ENCODE measurements at regions not wholly inside any gene's neighbourhood (a gene's known extent, or its start where the extent isn't known, plus 50 kb on each side); places are given as distances from the start of the nearest gene placed in this dataset.

DNA sequence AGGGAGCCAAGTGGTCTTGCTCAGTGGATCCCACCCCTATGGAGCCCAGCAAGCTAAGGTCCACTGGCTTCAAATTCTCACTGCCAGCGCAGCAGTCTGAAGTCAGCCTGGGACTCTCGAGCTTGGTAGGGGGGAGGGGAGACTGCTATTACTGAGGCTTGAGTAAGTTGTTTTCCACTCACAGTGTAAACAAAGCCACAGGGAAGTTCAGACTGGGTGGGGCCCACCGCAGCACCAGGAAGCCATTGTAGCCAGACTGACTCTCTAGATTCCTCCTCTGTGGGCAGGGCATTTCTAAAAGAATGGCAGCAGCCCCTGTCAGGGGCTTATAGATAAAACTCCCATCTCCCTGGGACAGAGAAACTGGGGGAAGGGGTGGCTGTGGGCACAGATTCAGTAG, 721.0 kb upstream of the NDST4 start:
- H3K4me3 ChIP-seq (ENCODE audit: insufficient read depth in 1 of 2, low read depth in 1 of 2, low read length in 2 of 2): no peak overlapping the region
- H3K4me2 ChIP-seq (ENCODE audit: low read length, poor library complexity, severe bottlenecking): no peak overlapping the region
- H2AK5ac ChIP-seq (ENCODE audit: low read length, severe bottlenecking): no peak overlapping the region
- no peak overlapping the region for H3K18ac ChIP-seq (ENCODE audit: low read depth in 1 of 2, low read length in 2 of 2)
- H3K4ac ChIP-seq (ENCODE audit: low read depth in 1 of 2, low read length in 2 of 2): no peak overlapping the region
- H2BK5ac ChIP-seq (ENCODE audit: low read depth, low read length, poor library complexity, severe bottlenecking): no peak overlapping the region
- no peak overlapping the region for H4K8ac ChIP-seq (ENCODE audit: low read length)
- no peak overlapping the region for H4K91ac ChIP-seq (ENCODE audit: low read length)
- H3K27me3 ChIP-seq (ENCODE audit: control insufficient read depth in 1 of 2, insufficient read depth in 1 of 2, low read length in 2 of 2): no peaks in the 10 kb centered on the region
- H3K4me1 ChIP-seq (ENCODE audit: control insufficient read depth, insufficient read depth, low read depth, low read length): no peaks in the 10 kb centered on the region
- H2BK12ac ChIP-seq (ENCODE audit: low read length in 2 of 2): no peak overlapping the region
- 79% methylated on average over 2 of the region's 3 CpGs for WGBS
- no peak for DNase-seq
- no peak overlapping the region for H3K27ac ChIP-seq (ENCODE audit: low read length, poor library complexity, severe bottlenecking)
- H3K23ac ChIP-seq (ENCODE audit: low read length in 2 of 2): no peak overlapping the region
- no peak overlapping the region for H2BK120ac ChIP-seq (ENCODE audit: low read depth, low read length)
- no peak overlapping the region for H3K9ac ChIP-seq (ENCODE audit: low read length)
- H3K36me3 ChIP-seq (ENCODE audit: control insufficient read depth in 1 of 2, insufficient read depth in 2 of 2, low read depth in 1 of 2, low read length in 2 of 2): no peaks in the 10 kb centered on the region
- no peak overlapping the region for H2AFZ ChIP-seq (ENCODE audit: low read depth, low read length)
- no peak overlapping the region for H2BK15ac ChIP-seq (ENCODE audit: low read depth, poor library complexity, severe bottlenecking)
- H3K79me1 ChIP-seq (replicated peaks; ENCODE audit: low read length, poor library complexity, severe bottlenecking): no peaks in the 10 kb centered on the region
- peaks cover 4% of the 10 kb centered on the region for H3K9me3 ChIP-seq (ENCODE audit: control insufficient read depth, low read length)
- H3K14ac ChIP-seq (ENCODE audit: low read length in 2 of 2): no peak overlapping the region

DNA sequence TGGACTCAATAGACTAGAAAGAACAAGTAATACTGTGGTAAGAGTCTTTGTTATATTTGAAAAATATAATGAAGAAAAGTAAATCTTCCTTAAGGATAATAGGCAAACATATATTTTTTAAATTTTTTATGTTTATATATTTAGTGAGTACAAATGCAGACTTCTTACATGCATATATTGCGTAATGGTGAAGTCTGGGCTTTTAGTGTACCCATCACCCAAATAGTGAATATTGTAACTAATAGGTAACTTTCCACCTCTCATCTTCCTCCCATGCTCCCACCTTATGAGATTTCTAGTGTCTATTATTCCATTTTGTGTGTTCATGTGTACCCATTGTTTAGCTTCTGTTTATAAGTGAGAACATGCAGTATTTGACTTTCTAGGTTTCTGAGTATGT, 711.2 kb upstream of the NDST4 start:
- Histone ChIP-seq H3K4me2 (ENCODE audit: low read length, poor library complexity, severe bottlenecking) (no peak overlapping the region), H3K18ac (ENCODE audit: low read depth in 1 of 2, low read length in 2 of 2) (no peak overlapping the region), H2BK12ac (ENCODE audit: low read length in 2 of 2) (no peak overlapping the region), H2BK5ac (ENCODE audit: low read depth, low read length, poor library complexity, severe bottlenecking) (no peak overlapping the region), H3K23ac (ENCODE audit: low read length in 2 of 2) (no peak overlapping the region), H3K27ac (ENCODE audit: low read length, poor library complexity, severe bottlenecking) (no peak overlapping the region), H4K91ac (ENCODE audit: low read length) (no peak overlapping the region), H4K8ac (ENCODE audit: low read length) (no peak overlapping the region), H3K14ac (ENCODE audit: low read length in 2 of 2) (no peak overlapping the region), H3K79me1 (replicated peaks; ENCODE audit: low read length, poor library complexity, severe bottlenecking) (no peaks in the 10 kb centered on the region), H2BK120ac (ENCODE audit: low read depth, low read length) (no peak overlapping the region), H3K4me1 (ENCODE audit: control insufficient read depth, insufficient read depth, low read depth, low read length) (no peaks in the 10 kb centered on the region), H2BK15ac (ENCODE audit: low read depth, poor library complexity, severe bottlenecking) (no peak overlapping the region), H3K9ac (ENCODE audit: low read length) (no peak overlapping the region), H3K4ac (ENCODE audit: low read depth in 1 of 2, low read length in 2 of 2) (no peak overlapping the region), H3K9me3 (ENCODE audit: control insufficient read depth, low read length) (peaks cover 8% of the 10 kb centered on the region), H3K36me3 (ENCODE audit: control insufficient read depth in 1 of 2, insufficient read depth in 2 of 2, low read depth in 1 of 2, low read length in 2 of 2) (no peaks in the 10 kb centered on the region), H3K4me3 (ENCODE audit: insufficient read depth in 1 of 2, low read depth in 1 of 2, low read length in 2 of 2) (no peak overlapping the region), H3K27me3 (ENCODE audit: control insufficient read depth in 1 of 2, insufficient read depth in 1 of 2, low read length in 2 of 2) (no peaks in the 10 kb centered on the region), H2AK5ac (ENCODE audit: low read length, severe bottlenecking) (no peak overlapping the region), H2AFZ (ENCODE audit: low read depth, low read length) (no peak overlapping the region)
- WGBS: no CpG with 5 or more reads among the region's 1 CpG
- DNase-seq: no peak

DNA sequence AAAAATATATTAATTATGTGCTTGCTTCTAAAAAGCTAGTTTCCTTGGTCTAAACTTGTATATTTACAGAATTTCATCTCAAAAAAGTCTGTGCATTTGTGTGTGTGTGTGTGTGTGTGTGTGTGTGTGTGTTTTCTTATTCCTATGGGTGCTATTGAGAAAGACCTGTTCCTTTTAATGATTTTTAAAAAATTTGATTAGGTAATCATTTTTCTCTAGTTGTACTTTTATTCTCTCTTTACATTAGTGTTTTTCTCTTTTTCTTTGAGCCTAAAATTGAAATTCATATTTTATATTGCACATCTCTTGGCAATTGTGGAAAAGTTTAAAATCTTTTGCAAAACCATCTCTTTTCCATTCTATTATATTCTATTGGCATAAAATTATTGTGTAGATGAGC, 690.4 kb upstream of the NDST4 start:
- no peak overlapping the region for H2BK12ac ChIP-seq (ENCODE audit: low read length in 2 of 2)
- no peak overlapping the region for H3K9ac ChIP-seq (ENCODE audit: low read length)
- H3K27me3 ChIP-seq (ENCODE audit: control insufficient read depth in 1 of 2, insufficient read depth in 1 of 2, low read length in 2 of 2): no peaks in the 10 kb centered on the region
- H2AFZ ChIP-seq (ENCODE audit: low read depth, low read length): no peak overlapping the region
- H3K9me3 ChIP-seq (ENCODE audit: control insufficient read depth, low read length): peaks cover 13% of the 10 kb centered on the region
- H3K79me1 ChIP-seq (replicated peaks; ENCODE audit: low read length, poor library complexity, severe bottlenecking): no peaks in the 10 kb centered on the region
- H3K4ac ChIP-seq (ENCODE audit: low read depth in 1 of 2, low read length in 2 of 2): no peak overlapping the region
- no peak overlapping the region for H3K4me3 ChIP-seq (ENCODE audit: insufficient read depth in 1 of 2, low read depth in 1 of 2, low read length in 2 of 2)
- no peak overlapping the region for H3K23ac ChIP-seq (ENCODE audit: low read length in 2 of 2)
- H3K36me3 ChIP-seq (ENCODE audit: control insufficient read depth in 1 of 2, insufficient read depth in 2 of 2, low read depth in 1 of 2, low read length in 2 of 2): no peaks in the 10 kb centered on the region
- no peak overlapping the region for H3K4me2 ChIP-seq (ENCODE audit: low read length, poor library complexity, severe bottlenecking)
- DNase-seq: no peak
- no peak overlapping the region for H2AK5ac ChIP-seq (ENCODE audit: low read length, severe bottlenecking)
- no peak overlapping the region for H2BK5ac ChIP-seq (ENCODE audit: low read depth, low read length, poor library complexity, severe bottlenecking)
- no peak overlapping the region for H3K14ac ChIP-seq (ENCODE audit: low read length in 2 of 2)
- H2BK15ac ChIP-seq (ENCODE audit: low read depth, poor library complexity, severe bottlenecking): no peak overlapping the region
- no peaks in the 10 kb centered on the region for H3K4me1 ChIP-seq (ENCODE audit: control insufficient read depth, insufficient read depth, low read depth, low read length)
- no peak overlapping the region for H3K27ac ChIP-seq (ENCODE audit: low read length, poor library complexity, severe bottlenecking)
- no peak overlapping the region for H3K18ac ChIP-seq (ENCODE audit: low read depth in 1 of 2, low read length in 2 of 2)
- no peak overlapping the region for H4K8ac ChIP-seq (ENCODE audit: low read length)
- no peak overlapping the region for H4K91ac ChIP-seq (ENCODE audit: low read length)
- H2BK120ac ChIP-seq (ENCODE audit: low read depth, low read length): no peak overlapping the region

DNA sequence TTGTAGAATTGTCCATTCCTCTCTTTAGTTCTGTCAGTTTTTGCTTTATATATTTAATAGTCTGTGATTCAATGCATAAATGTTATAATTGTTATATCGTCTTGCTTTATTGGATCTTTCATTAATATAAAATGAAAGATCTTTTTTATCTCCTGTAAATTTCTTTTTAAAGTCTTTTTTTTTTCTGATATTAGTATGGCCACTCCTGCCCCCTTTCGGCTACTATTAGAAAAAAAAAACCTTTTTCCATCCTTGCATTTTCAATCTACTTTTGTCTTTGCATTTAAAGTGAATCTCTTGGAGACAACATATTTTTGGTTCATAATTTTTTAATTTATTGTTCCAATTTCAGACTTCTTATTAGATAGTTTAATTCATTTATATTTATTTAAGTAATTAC, 677.4 kb upstream of the NDST4 start:
- Histone ChIP-seq H3K9ac (ENCODE audit: low read length) (no peak overlapping the region), H4K8ac (ENCODE audit: low read length) (no peak overlapping the region), H2AFZ (ENCODE audit: low read depth, low read length) (no peak overlapping the region), H3K36me3 (ENCODE audit: control insufficient read depth in 1 of 2, insufficient read depth in 2 of 2, low read depth in 1 of 2, low read length in 2 of 2) (no peaks in the 10 kb centered on the region), H3K14ac (ENCODE audit: low read length in 2 of 2) (no peak overlapping the region), H3K4me1 (ENCODE audit: control insufficient read depth, insufficient read depth, low read depth, low read length) (no peaks in the 10 kb centered on the region), H3K79me1 (replicated peaks; ENCODE audit: low read length, poor library complexity, severe bottlenecking) (no peaks in the 10 kb centered on the region), H3K27ac (ENCODE audit: low read length, poor library complexity, severe bottlenecking) (no peak overlapping the region), H3K18ac (ENCODE audit: low read depth in 1 of 2, low read length in 2 of 2) (no peak overlapping the region), H3K4me3 (ENCODE audit: insufficient read depth in 1 of 2, low read depth in 1 of 2, low read length in 2 of 2) (no peak overlapping the region), H2BK15ac (ENCODE audit: low read depth, poor library complexity, severe bottlenecking) (no peak overlapping the region), H2AK5ac (ENCODE audit: low read length, severe bottlenecking) (no peak overlapping the region), H4K91ac (ENCODE audit: low read length) (no peak overlapping the region), H2BK120ac (ENCODE audit: low read depth, low read length) (no peak overlapping the region), H3K27me3 (ENCODE audit: control insufficient read depth in 1 of 2, insufficient read depth in 1 of 2, low read length in 2 of 2) (no peaks in the 10 kb centered on the region), H3K4ac (ENCODE audit: low read depth in 1 of 2, low read length in 2 of 2) (no peak overlapping the region), H3K23ac (ENCODE audit: low read length in 2 of 2) (no peak overlapping the region), H2BK5ac (ENCODE audit: low read depth, low read length, poor library complexity, severe bottlenecking) (no peak overlapping the region), H3K4me2 (ENCODE audit: low read length, poor library complexity, severe bottlenecking) (no peak overlapping the region), H2BK12ac (ENCODE audit: low read length in 2 of 2) (no peak overlapping the region), H3K9me3 (ENCODE audit: control insufficient read depth, low read length) (peaks cover 5% of the 10 kb centered on the region)
- DNase-seq: no peak
- WGBS: no CpG with 5 or more reads among the region's 2 CpGs
